Activated naive CD8-positive, alpha-beta T cell treated with anti-CD3 and anti-CD28 coated beads, Interleukin-2, amount 10 ng/mL, durations not matched to agents 7 days and 5 days (primary cell): ENCODE measurements at regions not wholly inside any gene's neighbourhood (a gene's known extent, or its start where the extent isn't known, plus 50 kb on each side); places are given as distances from the start of the nearest gene placed in this dataset.
"Not testable (repeated sequence)": the region's sequence is repeated elsewhere in the genome, so short reads cannot be mapped to it uniquely, and the experiment has no call there.

ENCODE experiments used
- ATAC-seq: fragments of 150-1000 bp; cut with Tn5 transposase; one replicate; pipeline ENCODE4 v1.10.0; 2021; ENCODE audit warnings: low read depth, moderate library complexity
- POLR2A ChIA-PET: fragments of 350-600 bp; sonication (Branson Sonifier 250); formaldehyde crosslinking; loops from one replicate; lab custom pipeline; 2021; ENCODE audit warnings: antibody characterized with exemption; lab: Charles Lee
- DNase-seq: peaks from one replicate; pipeline ENCODE4 v3.0.0; 2021
- H3K27ac Mint-ChIP-seq: one replicate; pipeline ENCODE4 v1.8.0; 2022; ENCODE audit warnings: mild to moderate bottlenecking, mixed read lengths
- H3K27me3 Mint-ChIP-seq: one replicate; pipeline ENCODE4 v1.8.0; 2022; ENCODE audit warnings: mild to moderate bottlenecking, moderate library complexity, mixed read lengths
- H3K36me3 Mint-ChIP-seq: one replicate; pipeline ENCODE4 v1.8.0; 2021; ENCODE audit warnings: mild to moderate bottlenecking, mixed read lengths
- H3K4me1 Mint-ChIP-seq: one replicate; pipeline ENCODE4 v1.8.0; 2021; ENCODE audit warnings: mixed read lengths
- H3K4me3 Mint-ChIP-seq: one replicate; pipeline ENCODE4 v1.8.0; 2022; ENCODE audit warnings: mild to moderate bottlenecking, moderate library complexity, mixed read lengths
- H3K9me3 Mint-ChIP-seq: one replicate; pipeline ENCODE4 v1.8.0; 2021; ENCODE audit warnings: mixed read lengths

DNA sequence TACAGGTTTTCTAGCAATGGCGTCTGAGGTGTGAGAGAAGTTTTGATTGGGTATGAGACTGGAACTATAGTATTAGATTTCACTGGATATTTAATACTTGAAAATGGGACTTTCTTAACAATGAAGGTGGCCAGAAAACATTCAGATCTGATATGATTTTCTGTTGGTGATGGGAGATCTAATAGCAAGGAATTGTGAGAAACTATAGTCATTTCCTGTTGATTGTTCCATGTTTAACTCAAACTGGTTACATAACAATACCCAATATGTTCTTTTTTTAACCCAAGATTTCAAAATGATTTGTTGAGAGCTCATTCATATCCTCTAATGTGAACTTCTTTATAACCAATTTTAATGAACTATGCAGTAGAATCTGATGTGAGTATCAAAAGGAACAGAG, 793.2 kb upstream of the RGMB start:
- Mint-ChIP-seq H3K4me3 (no peak overlapping the region), H3K36me3 (no peaks in the 10 kb centered on the region), H3K27me3 (no peaks in the 10 kb centered on the region), H3K27ac (no peak overlapping the region), H3K4me1 (no peaks in the 10 kb centered on the region), H3K9me3 (no peaks in the 10 kb centered on the region)
- POLR2A ChIA-PET = no interaction called here
- no peak for DNase-seq
- ATAC-seq = no peak

DNA sequence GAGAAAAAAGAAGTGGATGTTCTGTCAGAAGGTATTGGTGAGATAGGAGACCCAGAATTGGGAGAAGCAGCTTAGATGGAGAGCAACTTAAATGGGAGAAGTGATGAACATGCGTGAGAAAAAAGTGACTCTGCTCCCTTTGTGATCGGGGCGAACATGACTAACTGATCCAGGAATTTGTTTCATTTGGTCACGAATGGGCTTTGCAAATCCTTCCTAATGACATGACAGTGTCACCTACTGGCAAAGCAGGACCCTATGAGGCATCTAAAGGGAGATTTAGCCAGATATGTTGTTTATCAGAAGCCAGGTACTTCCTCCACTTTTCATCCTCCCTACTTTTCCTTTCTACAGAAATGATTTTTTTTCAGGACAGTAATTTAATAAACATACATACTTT, 787.4 kb upstream of the RGMB start:
- Mint-ChIP-seq H3K9me3 (no peaks in the 10 kb centered on the region), H3K27ac (no peak overlapping the region), H3K27me3 (no peaks in the 10 kb centered on the region), H3K4me3 (no peak overlapping the region), H3K36me3 (no peaks in the 10 kb centered on the region), H3K4me1 (no peaks in the 10 kb centered on the region)
- no peak for DNase-seq
- POLR2A ChIA-PET = no interaction called here
- no peak for ATAC-seq

DNA sequence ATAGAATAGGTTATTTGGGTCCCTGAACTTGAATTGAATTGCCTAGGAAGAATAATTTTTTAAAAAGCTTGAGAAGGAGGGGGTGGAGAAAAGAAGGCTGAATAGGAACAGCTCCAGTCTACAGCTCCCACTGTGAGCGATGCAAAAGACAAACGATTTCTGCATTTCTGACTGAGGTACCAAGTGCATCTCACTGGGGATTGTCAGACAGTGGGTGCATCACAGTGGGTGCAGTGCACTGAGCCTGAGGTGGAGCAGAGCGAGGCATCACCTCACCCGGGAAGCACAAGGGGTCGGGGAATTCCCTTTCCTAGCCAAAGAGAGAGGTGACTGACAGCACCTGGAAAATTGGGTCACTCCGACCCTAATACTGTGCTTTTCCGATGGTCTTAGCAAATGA, 782.2 kb upstream of the RGMB start:
- POLR2A ChIA-PET = no interaction called here
- no peak for ATAC-seq
- no peak overlapping the region for H3K27ac Mint-ChIP-seq

DNA sequence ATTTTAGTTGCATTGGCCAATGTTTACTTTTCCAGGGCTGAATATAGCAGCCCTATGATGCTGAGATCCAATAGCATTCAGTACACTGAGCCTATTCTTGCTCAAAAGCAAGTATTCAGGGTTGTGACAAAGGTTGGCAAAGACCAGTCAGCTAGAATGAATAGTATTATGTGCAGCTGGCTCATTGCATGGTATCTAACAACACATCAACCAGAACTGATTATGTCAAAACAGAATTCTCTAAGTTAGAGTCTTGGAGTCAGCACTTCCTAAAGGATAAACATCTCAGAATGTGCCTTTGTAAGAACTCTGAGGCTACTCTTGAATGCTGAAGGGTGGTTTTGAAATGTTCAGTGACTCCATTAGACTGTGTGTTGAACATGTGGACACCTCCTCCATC, 774.5 kb upstream of the RGMB start:
- ATAC-seq (no peak), DNase-seq (no peak)
- Mint-ChIP-seq H3K27ac (no peak overlapping the region), H3K4me3 (no peak overlapping the region), H3K36me3 (no peaks in the 10 kb centered on the region), H3K4me1 (no peaks in the 10 kb centered on the region), H3K9me3 (no peaks in the 10 kb centered on the region), H3K27me3 (no peaks in the 10 kb centered on the region)
- POLR2A ChIA-PET = no interaction called here

More for the DNA sequence above, 782.2 kb upstream of the RGMB start:
- DNase-seq = no peak
- H3K27me3 Mint-ChIP-seq = no peaks in the 10 kb centered on the region
- H3K36me3 Mint-ChIP-seq = no peaks in the 10 kb centered on the region
- H3K4me3 Mint-ChIP-seq = no peak overlapping the region
- H3K4me1 Mint-ChIP-seq = no peaks in the 10 kb centered on the region
- peaks cover 2% of the 10 kb centered on the region for H3K9me3 Mint-ChIP-seq

DNA sequence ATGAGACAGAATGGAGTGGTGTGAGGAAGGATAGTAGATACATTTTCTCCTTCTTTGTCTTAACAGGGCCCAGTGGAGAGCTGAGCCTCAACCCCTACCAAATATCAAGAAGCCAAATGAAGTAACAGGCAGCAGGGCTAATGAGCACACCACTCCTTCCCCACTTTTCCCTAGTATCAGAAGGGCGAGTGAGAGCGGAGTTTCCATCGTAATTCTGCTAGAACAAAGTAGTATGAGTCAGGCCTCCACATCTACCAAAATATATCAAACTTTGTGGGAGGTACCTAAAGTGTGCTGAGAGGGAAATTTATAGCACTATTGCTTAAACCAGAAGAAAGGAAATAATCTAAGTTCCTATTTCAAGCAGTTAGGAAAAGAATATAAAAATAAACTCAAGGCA, 769.0 kb upstream of the RGMB start:
- no peaks in the 10 kb centered on the region for H3K27me3 Mint-ChIP-seq
- POLR2A ChIA-PET = no interaction called here
- H3K4me3 Mint-ChIP-seq = no peak overlapping the region
- H3K9me3 Mint-ChIP-seq = no peaks in the 10 kb centered on the region
- no peaks in the 10 kb centered on the region for H3K36me3 Mint-ChIP-seq
- no peak overlapping the region for H3K27ac Mint-ChIP-seq
- ATAC-seq (no peak), DNase-seq (no peak)
- H3K4me1 Mint-ChIP-seq = no peaks in the 10 kb centered on the region

DNA sequence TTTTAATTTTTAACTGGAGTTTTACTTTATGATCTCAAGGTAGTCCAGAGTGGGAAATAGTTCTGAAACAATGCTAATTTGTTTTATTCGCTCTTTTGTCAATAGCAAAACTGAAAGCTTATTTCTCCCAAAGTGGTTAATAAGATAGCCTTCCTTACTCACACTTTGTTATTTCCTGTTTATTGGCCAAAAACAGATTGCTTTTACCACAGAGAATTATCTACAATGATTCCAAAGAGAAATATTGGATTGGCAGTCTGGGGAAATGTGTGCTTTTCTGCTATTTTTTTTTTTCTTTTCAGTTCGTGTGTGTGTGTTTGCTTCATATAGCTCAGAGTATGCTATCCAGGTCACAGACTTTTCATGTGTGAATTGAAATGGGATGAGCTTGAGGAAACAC, 756.7 kb upstream of the RGMB start:
- DNase-seq (no peak), ATAC-seq (no peak)
- Mint-ChIP-seq H3K27ac (no peak overlapping the region), H3K9me3 (no peaks in the 10 kb centered on the region), H3K36me3 (no peaks in the 10 kb centered on the region), H3K27me3 (no peaks in the 10 kb centered on the region), H3K4me1 (no peaks in the 10 kb centered on the region), H3K4me3 (no peak overlapping the region)
- POLR2A ChIA-PET = no interaction called here

DNA sequence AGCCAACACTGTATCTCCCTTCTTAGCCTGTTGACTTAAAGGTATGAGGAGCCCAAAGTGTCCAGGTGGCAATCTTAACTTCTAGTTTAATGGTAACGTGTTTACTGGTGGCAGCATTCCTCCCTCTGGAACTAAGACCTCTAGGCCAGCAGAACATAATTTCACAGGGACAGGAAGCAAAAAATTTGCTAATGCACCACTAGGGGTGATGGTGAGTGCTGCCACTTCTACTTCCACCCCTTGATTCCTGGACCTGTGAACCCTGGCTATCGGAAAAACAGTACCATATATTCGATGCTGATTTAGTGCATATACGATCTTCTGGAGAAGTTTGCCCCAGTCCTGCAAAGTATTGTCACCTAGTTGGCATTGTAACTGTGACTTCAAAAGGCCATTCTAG, 743.2 kb upstream of the RGMB start:
- H3K36me3 Mint-ChIP-seq, H3K4me1 Mint-ChIP-seq, H3K27ac Mint-ChIP-seq, H3K27me3 Mint-ChIP-seq, H3K9me3 Mint-ChIP-seq, ATAC-seq, DNase-seq, H3K4me3 Mint-ChIP-seq, POLR2A ChIA-PET: not testable (repeated sequence)

DNA sequence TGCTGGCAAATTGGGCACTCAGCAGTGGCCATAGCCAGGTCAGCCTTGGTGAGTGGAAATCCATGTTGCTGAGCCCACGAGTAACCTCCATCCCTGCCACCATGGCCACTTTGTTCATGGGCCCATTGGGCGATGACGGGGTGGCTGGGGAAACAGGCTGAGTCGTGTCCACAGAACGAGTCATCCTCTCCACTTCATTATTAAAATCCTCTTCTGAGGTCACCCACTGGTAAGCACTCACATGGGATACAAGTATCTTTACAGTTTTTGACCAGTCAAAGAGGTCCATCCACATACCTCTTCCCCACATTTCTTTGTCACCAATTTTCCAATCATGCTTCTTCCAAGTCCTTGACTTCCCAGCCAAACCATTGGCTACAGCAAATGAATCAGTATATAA, 742.4 kb upstream of the RGMB start:
- POLR2A ChIA-PET = not testable (repeated sequence)

DNA sequence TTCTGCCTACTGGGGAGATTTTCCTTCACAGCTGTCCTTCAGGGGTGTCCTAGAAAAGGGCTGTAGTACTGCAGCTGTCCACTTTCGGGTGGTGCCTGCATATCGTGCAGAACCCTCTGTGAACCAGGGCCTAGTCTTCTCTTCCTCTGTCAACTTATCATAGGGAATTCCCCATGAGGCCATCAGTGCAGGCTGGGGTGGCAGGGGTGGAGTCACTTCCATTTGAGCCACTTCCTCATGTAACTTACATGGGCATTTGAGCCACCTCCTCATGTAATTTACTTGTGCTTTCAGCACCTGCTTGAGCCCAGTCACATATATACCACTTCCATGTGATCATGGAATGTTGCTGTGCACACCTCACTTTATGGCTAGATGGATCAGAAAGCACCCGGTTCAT, 742.0 kb upstream of the RGMB start:
- DNase-seq = no peak
- H3K27ac Mint-ChIP-seq = no peak overlapping the region
- H3K4me1 Mint-ChIP-seq = no peaks in the 10 kb centered on the region
- no peak for ATAC-seq
- H3K27me3 Mint-ChIP-seq = no peaks in the 10 kb centered on the region
- H3K36me3 Mint-ChIP-seq = no peaks in the 10 kb centered on the region
- H3K4me3 Mint-ChIP-seq = no peak overlapping the region
- H3K9me3 Mint-ChIP-seq = peaks cover 2% of the 10 kb centered on the region
- POLR2A ChIA-PET = no interaction called here

More for the DNA sequence above, 742.4 kb upstream of the RGMB start:
- H3K4me3 Mint-ChIP-seq, H3K27me3 Mint-ChIP-seq, H3K4me1 Mint-ChIP-seq, DNase-seq, H3K27ac Mint-ChIP-seq, ATAC-seq, H3K36me3 Mint-ChIP-seq, H3K9me3 Mint-ChIP-seq: not testable (repeated sequence)

DNA sequence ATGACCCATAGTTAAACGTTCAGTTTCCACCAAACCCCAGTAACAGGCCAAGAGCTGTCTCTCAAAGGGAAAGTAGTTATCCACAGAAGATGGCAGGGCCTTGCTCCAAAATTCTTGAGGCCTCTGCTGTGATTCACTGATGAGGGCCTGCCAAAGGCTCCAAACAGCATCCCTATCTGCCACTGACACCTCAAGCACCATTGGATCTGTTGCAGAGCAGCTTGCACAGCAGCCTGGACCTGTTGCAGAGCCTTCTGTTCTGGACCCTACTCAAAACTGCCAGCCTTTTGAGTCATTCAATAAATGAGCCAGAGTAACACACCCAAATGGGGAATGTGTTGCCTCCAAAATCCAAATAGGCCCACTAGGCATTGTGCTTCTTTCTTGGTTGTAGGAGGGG, 741.5 kb upstream of the RGMB start:
- H3K9me3 Mint-ChIP-seq = peaks cover 2% of the 10 kb centered on the region
- no peak overlapping the region for H3K27ac Mint-ChIP-seq
- ATAC-seq (no peak), DNase-seq (no peak)
- no peaks in the 10 kb centered on the region for H3K4me1 Mint-ChIP-seq
- no peaks in the 10 kb centered on the region for H3K36me3 Mint-ChIP-seq
- no peak overlapping the region for H3K4me3 Mint-ChIP-seq
- no peaks in the 10 kb centered on the region for H3K27me3 Mint-ChIP-seq
- POLR2A ChIA-PET = no interaction called here

DNA sequence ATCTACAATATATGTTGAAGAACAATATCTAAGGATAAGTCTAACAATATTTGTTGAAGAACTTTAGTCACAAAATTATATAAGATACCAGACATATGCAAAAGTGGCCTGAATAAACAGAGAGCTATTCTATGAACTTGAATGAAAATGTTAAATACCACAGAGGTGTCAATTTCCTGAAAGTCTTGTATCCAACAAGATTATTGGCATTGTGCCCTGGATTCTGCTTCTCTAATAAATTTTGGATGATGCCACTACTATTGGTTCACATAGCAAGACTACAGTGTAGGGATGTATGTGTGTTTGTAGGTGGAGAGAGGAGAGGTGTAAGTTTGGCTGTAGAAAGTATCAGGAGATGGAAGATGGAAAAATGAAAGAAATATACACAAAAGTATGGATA, 731.8 kb upstream of the RGMB start:
- Mint-ChIP-seq H3K27ac (no peak overlapping the region), H3K4me1 (no peaks in the 10 kb centered on the region), H3K36me3 (no peaks in the 10 kb centered on the region), H3K4me3 (no peak overlapping the region), H3K27me3 (no peaks in the 10 kb centered on the region), H3K9me3 (no peaks in the 10 kb centered on the region)
- POLR2A ChIA-PET = no interaction called here
- DNase-seq (no peak), ATAC-seq (no peak)

DNA sequence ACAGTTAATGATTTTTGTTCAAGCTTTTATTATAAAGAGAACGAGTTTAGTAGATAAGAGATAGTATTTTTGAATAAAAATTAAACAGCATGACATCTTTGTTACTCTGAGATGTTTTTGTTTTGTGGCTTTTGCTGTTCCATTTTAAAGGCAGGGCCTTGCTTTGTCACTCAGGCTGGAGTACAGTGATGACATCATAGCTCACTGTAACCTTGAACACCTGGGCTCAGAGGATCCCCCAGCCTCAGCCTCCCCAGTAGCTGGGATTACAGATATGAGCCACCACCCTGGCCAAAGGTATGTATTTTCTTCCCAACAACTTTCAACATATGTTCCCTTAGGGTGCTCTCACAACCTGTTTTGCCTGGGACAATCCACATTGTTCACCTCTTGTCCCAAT, 730.9 kb upstream of the RGMB start:
- no peaks in the 10 kb centered on the region for H3K4me1 Mint-ChIP-seq
- H3K9me3 Mint-ChIP-seq = no peaks in the 10 kb centered on the region
- no peaks in the 10 kb centered on the region for H3K27me3 Mint-ChIP-seq
- no peak overlapping the region for H3K27ac Mint-ChIP-seq
- POLR2A ChIA-PET = no interaction called here
- DNase-seq = no peak
- no peak for ATAC-seq
- no peaks in the 10 kb centered on the region for H3K36me3 Mint-ChIP-seq
- no peak overlapping the region for H3K4me3 Mint-ChIP-seq

DNA sequence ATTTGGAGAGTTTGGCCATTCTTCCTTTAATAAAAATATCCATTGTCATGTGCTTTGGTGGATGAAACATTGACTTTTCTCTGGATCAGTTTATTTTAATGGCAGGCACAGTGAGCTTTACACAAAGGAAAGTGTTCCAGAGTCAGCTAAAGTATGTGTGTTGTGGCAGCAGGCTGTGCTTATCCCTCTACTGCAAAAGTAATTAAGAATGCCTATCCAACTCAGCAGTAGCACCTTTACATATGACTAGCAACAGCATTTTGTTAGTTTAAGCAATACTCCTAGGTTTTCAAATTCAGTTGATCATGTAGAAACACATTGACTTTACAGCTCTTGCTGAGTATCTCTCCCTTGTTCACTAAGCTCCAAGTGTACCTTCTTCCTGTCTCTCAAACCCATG, 730.5 kb upstream of the RGMB start:
- Mint-ChIP-seq H3K36me3 (no peaks in the 10 kb centered on the region), H3K27me3 (no peaks in the 10 kb centered on the region), H3K9me3 (no peaks in the 10 kb centered on the region), H3K27ac (no peak overlapping the region), H3K4me3 (no peak overlapping the region), H3K4me1 (no peaks in the 10 kb centered on the region)
- POLR2A ChIA-PET = no interaction called here
- DNase-seq (no peak), ATAC-seq (no peak)

DNA sequence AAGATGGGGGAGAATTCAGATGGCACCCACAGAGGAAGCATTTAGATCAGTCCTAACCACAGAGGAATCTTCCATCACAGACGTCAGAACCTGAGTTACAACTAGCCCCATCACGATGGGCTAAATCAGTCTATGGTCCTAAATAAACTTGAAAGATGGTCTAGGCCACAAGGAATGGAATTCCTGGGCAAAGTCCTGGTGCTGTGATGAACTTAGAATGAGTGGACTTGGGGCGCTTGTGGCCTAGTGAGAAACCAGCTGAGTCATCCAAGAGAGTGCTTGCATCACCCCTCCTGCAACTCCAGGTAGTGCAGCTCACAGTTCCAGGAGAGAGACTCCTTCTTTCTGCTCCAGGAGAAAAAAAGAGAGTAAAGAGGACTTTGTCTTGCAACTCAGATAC, 722.9 kb upstream of the RGMB start:
- no peaks in the 10 kb centered on the region for H3K36me3 Mint-ChIP-seq
- no peak overlapping the region for H3K4me3 Mint-ChIP-seq
- H3K27ac Mint-ChIP-seq = no peak overlapping the region
- no peak for DNase-seq
- H3K4me1 Mint-ChIP-seq = no peaks in the 10 kb centered on the region
- H3K9me3 Mint-ChIP-seq = no peaks in the 10 kb centered on the region
- H3K27me3 Mint-ChIP-seq = no peaks in the 10 kb centered on the region
- ATAC-seq = no peak
- POLR2A ChIA-PET = no interaction called here

DNA sequence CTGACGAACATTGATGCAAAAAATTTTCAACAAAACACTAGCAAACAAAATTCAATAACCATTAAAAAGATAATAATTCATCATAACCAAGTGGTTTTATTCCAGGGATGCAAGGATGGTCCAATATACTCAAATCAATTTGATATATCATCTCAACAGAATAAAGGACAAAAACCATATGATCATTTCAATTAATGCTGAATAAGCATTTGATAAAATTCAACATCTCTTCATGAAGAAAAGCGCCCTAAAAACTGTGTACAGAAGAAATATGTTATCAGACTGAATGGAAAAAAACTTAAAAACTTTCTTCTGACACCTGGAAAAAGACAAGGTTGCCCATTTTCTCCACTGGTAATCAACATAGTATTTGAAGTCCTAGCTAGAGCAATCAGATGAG, 720.3 kb upstream of the RGMB start:
- no peak overlapping the region for H3K4me3 Mint-ChIP-seq
- ATAC-seq (no peak), DNase-seq (no peak)
- no peaks in the 10 kb centered on the region for H3K9me3 Mint-ChIP-seq
- H3K27ac Mint-ChIP-seq = no peak overlapping the region
- H3K27me3 Mint-ChIP-seq = no peaks in the 10 kb centered on the region
- H3K36me3 Mint-ChIP-seq = no peaks in the 10 kb centered on the region
- POLR2A ChIA-PET = no interaction called here
- no peaks in the 10 kb centered on the region for H3K4me1 Mint-ChIP-seq
